ENCODE measurements at regions not wholly inside any gene's neighbourhood (a gene's known extent, or its start where the extent isn't known, plus 50 kb on each side); places are given as distances from the start of the nearest gene placed in this dataset.
"Not testable (repeated sequence)": the region's sequence is repeated elsewhere in the genome, so short reads cannot be mapped to it uniquely, and the experiment has no call there.

DNA sequence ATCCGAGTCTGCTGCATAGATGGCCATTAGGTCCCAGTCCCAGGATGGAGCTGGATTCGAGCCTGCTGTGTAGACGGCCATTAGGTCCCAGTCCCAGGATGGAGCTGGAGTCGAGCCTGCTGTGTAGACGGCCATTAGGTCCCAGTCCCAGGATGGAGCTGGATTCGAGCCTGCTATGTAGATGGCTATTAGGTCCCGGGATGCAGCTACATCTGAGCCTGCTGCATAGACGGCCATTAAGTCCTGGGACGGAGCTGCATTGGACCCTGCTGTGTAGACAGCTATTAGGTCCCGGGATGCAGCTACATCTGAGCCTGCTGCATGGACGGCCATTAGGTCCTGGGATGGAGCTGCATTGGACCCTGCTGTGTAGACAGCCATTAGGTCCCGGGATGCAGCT lies 112.2 kb upstream of the PPP2R3B start:
- TF ChIP-seq, protein P1, sequence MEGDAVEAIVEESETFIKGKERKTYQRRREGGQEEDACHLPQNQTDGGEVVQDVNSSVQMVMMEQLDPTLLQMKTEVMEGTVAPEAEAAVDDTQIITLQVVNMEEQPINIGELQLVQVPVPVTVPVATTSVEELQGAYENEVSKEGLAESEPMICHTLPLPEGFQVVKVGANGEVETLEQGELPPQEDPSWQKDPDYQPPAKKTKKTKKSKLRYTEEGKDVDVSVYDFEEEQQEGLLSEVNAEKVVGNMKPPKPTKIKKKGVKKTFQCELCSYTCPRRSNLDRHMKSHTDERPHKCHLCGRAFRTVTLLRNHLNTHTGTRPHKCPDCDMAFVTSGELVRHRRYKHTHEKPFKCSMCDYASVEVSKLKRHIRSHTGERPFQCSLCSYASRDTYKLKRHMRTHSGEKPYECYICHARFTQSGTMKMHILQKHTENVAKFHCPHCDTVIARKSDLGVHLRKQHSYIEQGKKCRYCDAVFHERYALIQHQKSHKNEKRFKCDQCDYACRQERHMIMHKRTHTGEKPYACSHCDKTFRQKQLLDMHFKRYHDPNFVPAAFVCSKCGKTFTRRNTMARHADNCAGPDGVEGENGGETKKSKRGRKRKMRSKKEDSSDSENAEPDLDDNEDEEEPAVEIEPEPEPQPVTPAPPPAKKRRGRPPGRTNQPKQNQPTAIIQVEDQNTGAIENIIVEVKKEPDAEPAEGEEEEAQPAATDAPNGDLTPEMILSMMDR (IDR thresholded peaks at IDR 0.05; ENCODE audit: low read depth, low read length, poor library complexity, severe bottlenecking): not testable (repeated sequence)
- not testable (repeated sequence) for TF ChIP-seq EZH2phosphoT487 (IDR thresholded peaks at IDR 0.05; ENCODE audit: borderline replicate concordance, low read length)
